GM12892 (cell line): ENCODE measurements at regions not wholly inside any gene's neighbourhood (a gene's known extent, or its start where the extent isn't known, plus 50 kb on each side); places are given as distances from the start of the nearest gene placed in this dataset.

Experiments
- POLR2A ChIP-seq: IDR thresholded peaks from 2 replicates; pipeline ENCODE4 v1.6.1; 2011; ENCODE audit warnings: low read depth, low read length, control low read depth
- POLR2AphosphoS5 ChIP-seq: IDR thresholded peaks from 2 replicates; pipeline ENCODE4 v1.6.1; 2011; ENCODE audit warnings: low read depth, low read length, control low read depth
- TAF1 ChIP-seq: IDR thresholded peaks from 2 replicates; pipeline ENCODE4 v1.6.1; 2011; ENCODE audit warnings: low read depth, mild to moderate bottlenecking, control low read depth, low read length, borderline replicate concordance

GRCh38 chr22:26914519-26915185, 257.3 kb downstream of the MIAT start:
- TF ChIP-seq TAF1 (no peak), POLR2AphosphoS5 (no peak), POLR2A (no peak)
